IMR-90 (cell line): ENCODE measurements at regions not wholly inside any gene's neighbourhood (a gene's known extent, or its start where the extent isn't known, plus 50 kb on each side); places are given as distances from the start of the nearest gene placed in this dataset.

Experiments used
- ATAC-seq: fragments of 200-7000 bp; cut with Tn5 transposase; 2 replicates; pipeline ENCODE4 v1.9.1; 2020; ENCODE audit warnings: low read depth, mild to moderate bottlenecking, moderate library complexity
- BruUV-seq: library from RNA; stranded (reverse); fragments of 400-500 nt; replicated peaks from 2 replicates; lab custom pipeline; 2021; lab: Mats Ljungman, UMichigan
- CTCF ChIA-PET: fragments of 300-600 bp; formaldehyde crosslinking; extraction: SDS; loops from one replicate; lab custom pipeline; 2021; ENCODE audit warnings: antibody characterized with exemption; lab: Yijun Ruan, JAX
- POLR2A ChIA-PET: fragments of 300-600 bp; sonication (Branson Sonifier 250); formaldehyde crosslinking; loops from one replicate; lab custom pipeline; 2022; ENCODE audit warnings: antibody characterized with exemption; ENCODE audit not compliant: unreplicated experiment; lab: Charles Lee
- DNase-seq: peaks from one replicate; pipeline ENCODE4 v3.0.0; 2013
- H2AFZ ChIP-seq: replicated peaks from 2 replicates; pipeline ENCODE3; 2013; ENCODE audit warnings: low read length, mild to moderate bottlenecking; ENCODE audit not compliant: poor library complexity
- H2AK5ac ChIP-seq: 2 replicates; pipeline ENCODE4 v1.6.1; 2013; ENCODE audit warnings: low read depth, low read length, inconsistent platforms
- H2AK9ac ChIP-seq: replicated peaks from 2 replicates; pipeline ENCODE3; 2013; ENCODE audit warnings: mild to moderate bottlenecking, low read depth, low read length, moderate library complexity; ENCODE audit not compliant: poor library complexity
- H2BK120ac ChIP-seq: 2 replicates; pipeline ENCODE4 v1.6.1; 2013; ENCODE audit warnings: low read depth, low read length, inconsistent platforms
- H2BK15ac ChIP-seq: 3 replicates; pipeline ENCODE4 v1.6.1; 2013; ENCODE audit warnings: low read depth, low read length, inconsistent platforms
- H2BK20ac ChIP-seq: 2 replicates; pipeline ENCODE4 v1.6.1; 2013; ENCODE audit warnings: low read depth, mild to moderate bottlenecking, inconsistent platforms, low read length, moderate library complexity
- H2BK5ac ChIP-seq: 2 replicates; pipeline ENCODE4 v1.6.1; 2013; ENCODE audit warnings: mild to moderate bottlenecking, low read depth, low read length, inconsistent platforms; ENCODE audit not compliant: poor library complexity, severe bottlenecking
- H3K14ac ChIP-seq: replicated peaks from 2 replicates; pipeline ENCODE4 v1.6.1; 2013; ENCODE audit warnings: low read depth, low read length, inconsistent platforms
- H3K18ac ChIP-seq: 2 replicates; pipeline ENCODE4 v1.6.1; 2013; ENCODE audit warnings: low read depth, low read length, control low read depth
- H3K23ac ChIP-seq: 2 replicates; pipeline ENCODE4 v1.6.1; 2013; ENCODE audit warnings: low read depth, low read length, inconsistent platforms
- H3K27ac ChIP-seq: 2 replicates; pipeline ENCODE4 v1.5.1; 2013; ENCODE audit warnings: mild to moderate bottlenecking, control low read depth, low read length; ENCODE audit not compliant: insufficient read depth
- H3K27me3 ChIP-seq: 2 replicates; pipeline ENCODE4 v1.6.1; 2013; ENCODE audit warnings: low read length; ENCODE audit not compliant: control insufficient read depth, insufficient read depth
- H3K36me3 ChIP-seq: 2 replicates; pipeline ENCODE4 v1.6.1; 2013; ENCODE audit warnings: low read length, mixed read lengths; ENCODE audit not compliant: control insufficient read depth, insufficient read depth
- H3K4ac ChIP-seq: 2 replicates; pipeline ENCODE4 v1.6.1; 2013; ENCODE audit warnings: low read depth, low read length, inconsistent platforms
- H3K4me1 ChIP-seq: 2 replicates; pipeline ENCODE4 v1.6.1; 2013; ENCODE audit warnings: low read length, mixed read lengths; ENCODE audit not compliant: control insufficient read depth, insufficient read depth
- H3K4me2 ChIP-seq: 2 replicates; pipeline ENCODE4 v1.6.1; 2013; ENCODE audit warnings: low read depth, mild to moderate bottlenecking, control low read depth, low read length, moderate library complexity
- H3K4me3 ChIP-seq: 2 replicates; pipeline ENCODE4 v1.5.1; 2013; ENCODE audit warnings: low read depth, mild to moderate bottlenecking, control low read depth, low read length, moderate library complexity; ENCODE audit not compliant: insufficient read depth
- H3K56ac ChIP-seq: 2 replicates; pipeline ENCODE4 v1.6.1; 2013; ENCODE audit warnings: low read length, inconsistent platforms; ENCODE audit not compliant: insufficient read depth; ENCODE audit errors: extremely low read depth
- H3K79me1 ChIP-seq, 2 experiments: 2 replicates each; pipeline ENCODE4 v1.6.1; 2013; ENCODE audit warnings: low read length in 2 of 2, inconsistent platforms in 1 of 2, low read depth in 1 of 2
- H3K9ac ChIP-seq: 2 replicates; pipeline ENCODE4 v1.6.1; 2013; ENCODE audit warnings: low read depth, low read length, control low read depth
- H3K9me1 ChIP-seq: 2 replicates; pipeline ENCODE4 v1.6.1; 2013; ENCODE audit warnings: low read length, inconsistent platforms; ENCODE audit not compliant: insufficient read depth
- H3K9me3 ChIP-seq: 2 replicates; pipeline ENCODE4 v1.6.1; 2013; ENCODE audit warnings: low read length; ENCODE audit not compliant: control insufficient read depth, insufficient read depth
- H4K20me1 ChIP-seq: 2 replicates; pipeline ENCODE4 v1.6.1; 2013; ENCODE audit warnings: low read length, inconsistent platforms; ENCODE audit not compliant: insufficient read depth
- H4K5ac ChIP-seq: 2 replicates; pipeline ENCODE4 v1.6.1; 2013; ENCODE audit warnings: mild to moderate bottlenecking, low read depth, low read length, control low read depth
- H4K8ac ChIP-seq, 2 experiments: 2 replicates each; pipeline ENCODE4 v1.6.1; 2013; ENCODE audit warnings: low read depth in 2 of 2, low read length in 2 of 2, control low read depth in 1 of 2, inconsistent platforms in 1 of 2
- H4K91ac ChIP-seq: 2 replicates; pipeline ENCODE4 v1.6.1; 2013; ENCODE audit warnings: low read depth, low read length, inconsistent platforms; ENCODE audit not compliant: insufficient read depth
- MAFK ChIP-seq: IDR thresholded peaks from 2 replicates; pipeline ENCODE4 v1.6.1; 2012; ENCODE audit warnings: low read depth, low read length, improper control_type of control experiment
- MAZ ChIP-seq: IDR thresholded peaks from 2 replicates; pipeline ENCODE4 v1.6.1; 2012; ENCODE audit warnings: low read depth, mild to moderate bottlenecking, low read length, improper control_type of control experiment, moderate library complexity, borderline replicate concordance
- WGBS, 2 experiments: methylation state at CpG; one replicate each; pipeline versions ENCODE4 v1.1.5 to v1.1.7; 2013; ENCODE audit warnings: missing lambda C conversion rate in 2 of 2; ENCODE audit not compliant: insufficient read length in 1 of 2; ENCODE audit errors: extremely low coverage in 2 of 2; 5-methylcytosine and 5-hydroxymethylcytosine counted together
- dilution Hi-C: fragments of 300-500 bp; cut with HindIII; formaldehyde crosslinking; loops from one replicate; pipeline ENCODE4 v1.14.3; 2018; ENCODE audit warnings: low sequenced_read_pairs; ENCODE audit not compliant: unreplicated experiment
- in situ Hi-C: fragments of 300-500 bp; cut with MboI; formaldehyde crosslinking; loops from 3 replicates; pipeline ENCODE4 v1.14.3; 2019; ENCODE audit warnings: low sequenced_read_pairs, inconsistent platforms, mixed read lengths
- intact Hi-C: fragments of 100-400 bp; cut with micrococcal nuclease; formaldehyde crosslinking; loops from 2 replicates; pipeline ENCODE4 v1.10.0; 2022

- Histone ChIP-seq H3K9me1 (no peaks in the 10 kb centered on the region), H4K91ac (no peak overlapping the region), H3K79me1 (no peaks in the 10 kb centered on the region), H3K27me3 (peaks cover under 1% of the 10 kb centered on the region; the same call in 1 of the 2 replicates), H3K4me1 (no peaks in the 10 kb centered on the region), H3K9me3 (no peaks in the 10 kb centered on the region), H3K27ac (no peak overlapping the region), H3K4ac (no peak overlapping the region), H3K9ac (no peak overlapping the region), H3K18ac (no peak overlapping the region), H3K4me3 (no peak overlapping the region), H2AFZ (no peak overlapping the region), H3K56ac (no peak overlapping the region), H4K8ac (no peak overlapping the region), H4K20me1 (no peaks in the 10 kb centered on the region), H3K23ac (no peak overlapping the region), H2AK5ac (no peak overlapping the region), H3K4me2 (no peak overlapping the region), H2BK120ac (no peak overlapping the region), H3K14ac (no peak overlapping the region), H3K36me3 (no peaks in the 10 kb centered on the region), H2BK5ac (no peak overlapping the region), H2AK9ac (no peak overlapping the region), H2BK15ac (no peak overlapping the region), H4K5ac (no peak overlapping the region), H2BK20ac (no peak overlapping the region)
- in situ Hi-C loops, result no loop called here
- ChIA-PET POLR2A (no interaction called here), CTCF (no interaction called here)
- TF ChIP-seq MAZ, result no peak
- TF ChIP-seq MAFK, result no peak
- ATAC-seq (no peak), DNase-seq (no peak)
- intact Hi-C loops, result no loop called here
- BruUV-seq, result no TSS peak
- dilution Hi-C loops, result no loop called here
- WGBS, 2 experiments, result 17% methylated on average over 1 of the region's 5 CpGs; no CpG with 5 or more reads in 1 of the 2 experiments
Measured at GRCh38 chr5:87765009-87765408, 352.3 kb upstream of the CCNH start.
